ENCODE measurements at regions not wholly inside any gene's neighbourhood (a gene's known extent, or its start where the extent isn't known, plus 50 kb on each side); places are given as distances from the start of the nearest gene placed in this dataset.

- no peak; the same call in 2 of the 3 replicates for ATAC-seq
- intact Hi-C loops (cut with micrococcal nuclease; ENCODE audit: unreplicated experiment) (no loop called here), in situ Hi-C loops (cut with HindIII; ENCODE audit: extremely low pct_ligation_motif_present, low pct_unique_long_range_greater_than_20kb) (no loop called here)
- Histone ChIP-seq H3K79me2 (ENCODE audit: insufficient read depth, low read length) (no peaks in the 10 kb centered on the region), H3K27ac (ENCODE audit: extremely low read length, insufficient read depth, low read length) (no peak overlapping the region), H3K27me3 (ENCODE audit: control insufficient read depth in 1 of 2, insufficient read depth in 2 of 2, low read length in 2 of 2) (no peaks in the 10 kb centered on the region), H3K9me3 (ENCODE audit: low read length) (no peaks in the 10 kb centered on the region), H3K9ac (ENCODE audit: insufficient read depth, low read depth, low read length) (no peak overlapping the region), H2AFZ (ENCODE audit: low read length) (no peak overlapping the region), H3K4me2 (ENCODE audit: low read depth, low read length) (no peak overlapping the region), H4K20me1 (ENCODE audit: insufficient read depth, low read length) (no peaks in the 10 kb centered on the region), H3K36me3 (replicated peaks in 1 of 2; ENCODE audit: control insufficient read depth in 1 of 2, insufficient read depth in 2 of 2, low read length in 2 of 2) (no peaks in the 10 kb centered on the region), H3K4me3 (replicated peaks in 1 of 3; ENCODE audit: insufficient read depth in 1 of 3, low read depth in 2 of 3, low read length in 3 of 3) (no peak overlapping the region), H3K4me1 (ENCODE audit: insufficient read depth, low read length) (no peaks in the 10 kb centered on the region)
- BruUV-seq (replicated peaks) = no TSS peak
- POLR2A ChIA-PET = no interaction called here
- no peak for FAIRE-seq
- DNase-seq (ENCODE audit: low spot score) = no peak
- CTCF ChIA-PET (ENCODE audit: low intra/inter-chr PET ratio, low total read pairs) = no interaction called here
- TF ChIP-seq SNAPC4 (CRISPR knock-in tag; IDR thresholded peaks at IDR 0.05) (no peak), ZNF615 (CRISPR knock-in tag; IDR thresholded peaks at IDR 0.05; ENCODE audit: borderline replicate concordance) (no peak), ZNF263 (CRISPR knock-in tag; IDR thresholded peaks at IDR 0.05) (no peak), MBNL3 (CRISPR knock-in tag; conservative IDR thresholded peaks at IDR 0.05) (no peak), HIC2 (CRISPR knock-in tag; IDR thresholded peaks at IDR 0.05; ENCODE audit: low read depth) (no peak), SIX1 (CRISPR knock-in tag; IDR thresholded peaks at IDR 0.05; ENCODE audit: borderline replicate concordance) (no peak), CENPT (CRISPR knock-in tag; IDR thresholded peaks at IDR 0.05; ENCODE audit: low read depth) (no peak), MYPOP (CRISPR knock-in tag; IDR thresholded peaks at IDR 0.05) (no peak), PCBP1 (IDR thresholded peaks at IDR 0.05; ENCODE audit: borderline replicate concordance, low read depth, low read length) (no peak), PTBP1 (IDR thresholded peaks at IDR 0.05; ENCODE audit: low read depth, low read length, poor library complexity, severe bottlenecking) (no peak), MZF1 (CRISPR knock-in tag; IDR thresholded peaks at IDR 0.05; ENCODE audit: borderline replicate concordance) (no peak), PRPF4 (IDR thresholded peaks at IDR 0.05; ENCODE audit: low read depth, low read length, poor library complexity, severe bottlenecking) (no peak), RCOR2 (CRISPR knock-in tag; IDR thresholded peaks at IDR 0.05) (no peak), SSRP1 (CRISPR knock-in tag; IDR thresholded peaks at IDR 0.05) (no peak), ZNF10 (CRISPR knock-in tag; IDR thresholded peaks at IDR 0.05; ENCODE audit: borderline replicate concordance, low read depth) (no peak), MAX (IDR thresholded peaks at IDR 0.05) (no peak), HDAC1 (CRISPR knock-in tag; IDR thresholded peaks at IDR 0.05) (no peak), KDM4B (CRISPR knock-in tag; IDR thresholded peaks at IDR 0.05) (no peak)
These were observed 154.0 kb upstream of the SSTR1 start for GRCh38 chr14:38053666-38054065.
